Mesenchymal stem cell (in vitro differentiated cells and primary cell): ENCODE measurements at regions not wholly inside any gene's neighbourhood (a gene's known extent, or its start where the extent isn't known, plus 50 kb on each side); places are given as distances from the start of the nearest gene placed in this dataset.

ENCODE experiments used
- DNase-seq: peaks from one replicate; pipeline ENCODE4 v3.0.0-alpha.2; 2013
- H2AFZ ChIP-seq: one replicate; pipeline ENCODE4 v1.6.1; 2013; ENCODE audit warnings: low read depth, mild to moderate bottlenecking, control low read depth, inconsistent platforms, low read length, moderate library complexity
- H2AK5ac ChIP-seq: 2 replicates; pipeline ENCODE4 v1.6.1; 2013; ENCODE audit warnings: low read length, moderate library complexity, mild to moderate bottlenecking, inconsistent platforms; ENCODE audit not compliant: severe bottlenecking
- H2BK120ac ChIP-seq: one replicate; pipeline ENCODE4 v1.6.1; 2013; ENCODE audit warnings: low read depth, mild to moderate bottlenecking, inconsistent platforms, low read length, moderate library complexity
- H2BK12ac ChIP-seq, 2 experiments: one replicate each; pipeline ENCODE4 v1.6.1; 2013; ENCODE audit warnings: inconsistent platforms in 2 of 2, low read length in 2 of 2, mild to moderate bottlenecking in 2 of 2, moderate library complexity in 2 of 2, control low read depth in 1 of 2
- H2BK15ac ChIP-seq: one replicate; pipeline ENCODE4 v1.6.1; 2013; ENCODE audit warnings: mild to moderate bottlenecking, low read depth, inconsistent platforms; ENCODE audit not compliant: poor library complexity, severe bottlenecking
- H2BK5ac ChIP-seq: 2 replicates; pipeline ENCODE4 v1.6.1; 2013; ENCODE audit warnings: low read depth, mild to moderate bottlenecking, low read length, control low read depth, inconsistent platforms; ENCODE audit not compliant: poor library complexity, severe bottlenecking
- H3K14ac ChIP-seq, 2 experiments: one replicate each; pipeline ENCODE4 v1.6.1; 2013; ENCODE audit warnings: inconsistent platforms in 2 of 2, low read length in 2 of 2, control low read depth in 1 of 2, mild to moderate bottlenecking in 1 of 2, moderate library complexity in 1 of 2
- H3K18ac ChIP-seq, 2 experiments: one replicate each; pipeline ENCODE4 v1.6.1; 2013; ENCODE audit warnings: inconsistent platforms in 2 of 2, low read length in 2 of 2, control low read depth in 1 of 2, low read depth in 1 of 2, mild to moderate bottlenecking in 1 of 2
- H3K23ac ChIP-seq, 2 experiments: one replicate each; pipeline ENCODE4 v1.6.1; 2013; ENCODE audit warnings: inconsistent platforms in 2 of 2, low read length in 2 of 2, mild to moderate bottlenecking in 2 of 2, moderate library complexity in 2 of 2, control low read depth in 1 of 2
- H3K27ac ChIP-seq: 2 replicates; pipeline ENCODE4 v1.5.1; 2013; ENCODE audit warnings: mild to moderate bottlenecking, moderate library complexity, low read length, control low read depth, inconsistent platforms; ENCODE audit not compliant: poor library complexity, severe bottlenecking
- H3K27me3 ChIP-seq, 2 experiments: 2 replicates each; pipeline versions ENCODE4 v1.6.1 to v1.7.0; 2013; ENCODE audit warnings: low read length in 2 of 2, mild to moderate bottlenecking in 2 of 2, moderate library complexity in 2 of 2, control low read depth in 1 of 2, inconsistent platforms in 1 of 2; ENCODE audit not compliant: control insufficient read depth in 1 of 2, insufficient read depth in 1 of 2
- H3K36me3 ChIP-seq, 2 experiments: 2 replicates each; pipeline versions ENCODE4 v1.6.1 to v1.7.0; 2013; ENCODE audit warnings: low read length in 2 of 2, control low read depth in 1 of 2, inconsistent platforms in 1 of 2, low read depth in 1 of 2, mild to moderate bottlenecking in 1 of 2; ENCODE audit not compliant: insufficient read depth in 2 of 2, control insufficient read depth in 1 of 2
- H3K4ac ChIP-seq, 2 experiments: one replicate each; pipeline ENCODE4 v1.6.1; 2013; ENCODE audit warnings: inconsistent platforms in 2 of 2, low read length in 2 of 2, mild to moderate bottlenecking in 2 of 2, moderate library complexity in 2 of 2, control low read depth in 1 of 2, low read depth in 1 of 2
- H3K4me1 ChIP-seq: 2 replicates; pipeline ENCODE4 v1.6.1; 2013; ENCODE audit warnings: low read depth, low read length, control low read depth; ENCODE audit not compliant: control insufficient read depth, insufficient read depth
- H3K4me2 ChIP-seq: 2 replicates; pipeline ENCODE4 v1.6.1; 2013; ENCODE audit warnings: low read length, mild to moderate bottlenecking, inconsistent platforms; ENCODE audit not compliant: poor library complexity, severe bottlenecking
- H3K4me3 ChIP-seq, 2 experiments: 2 replicates each; pipeline versions ENCODE4 v1.5.1 to v1.7.0; 2013; ENCODE audit warnings: low read length in 2 of 2, mild to moderate bottlenecking in 2 of 2, control low read depth in 1 of 2, low read depth in 1 of 2; ENCODE audit not compliant: insufficient read depth in 1 of 2
- H3K79me1 ChIP-seq: replicated peaks from 2 replicates; pipeline ENCODE4 v1.6.1; 2013; ENCODE audit warnings: mild to moderate bottlenecking, control low read depth, low read length, inconsistent platforms; ENCODE audit not compliant: poor library complexity, severe bottlenecking
- H3K9ac ChIP-seq: 2 replicates; pipeline ENCODE4 v1.7.0; 2013; ENCODE audit warnings: mild to moderate bottlenecking, low read length, moderate library complexity
- H3K9me3 ChIP-seq: 2 replicates; pipeline ENCODE4 v1.7.0; 2013; ENCODE audit warnings: mild to moderate bottlenecking, low read length; ENCODE audit not compliant: control insufficient read depth
- H4K8ac ChIP-seq: one replicate; pipeline ENCODE4 v1.6.1; 2013; ENCODE audit warnings: inconsistent platforms, mild to moderate bottlenecking, low read length, moderate library complexity
- H4K91ac ChIP-seq: one replicate; pipeline ENCODE4 v1.6.1; 2013; ENCODE audit warnings: mild to moderate bottlenecking, low read length, inconsistent platforms
- WGBS: methylation state at CpG from one replicate; pipeline ENCODE4 v1.1.7; 2013; ENCODE audit warnings: mixed read lengths; 5-methylcytosine and 5-hydroxymethylcytosine counted together

DNA sequence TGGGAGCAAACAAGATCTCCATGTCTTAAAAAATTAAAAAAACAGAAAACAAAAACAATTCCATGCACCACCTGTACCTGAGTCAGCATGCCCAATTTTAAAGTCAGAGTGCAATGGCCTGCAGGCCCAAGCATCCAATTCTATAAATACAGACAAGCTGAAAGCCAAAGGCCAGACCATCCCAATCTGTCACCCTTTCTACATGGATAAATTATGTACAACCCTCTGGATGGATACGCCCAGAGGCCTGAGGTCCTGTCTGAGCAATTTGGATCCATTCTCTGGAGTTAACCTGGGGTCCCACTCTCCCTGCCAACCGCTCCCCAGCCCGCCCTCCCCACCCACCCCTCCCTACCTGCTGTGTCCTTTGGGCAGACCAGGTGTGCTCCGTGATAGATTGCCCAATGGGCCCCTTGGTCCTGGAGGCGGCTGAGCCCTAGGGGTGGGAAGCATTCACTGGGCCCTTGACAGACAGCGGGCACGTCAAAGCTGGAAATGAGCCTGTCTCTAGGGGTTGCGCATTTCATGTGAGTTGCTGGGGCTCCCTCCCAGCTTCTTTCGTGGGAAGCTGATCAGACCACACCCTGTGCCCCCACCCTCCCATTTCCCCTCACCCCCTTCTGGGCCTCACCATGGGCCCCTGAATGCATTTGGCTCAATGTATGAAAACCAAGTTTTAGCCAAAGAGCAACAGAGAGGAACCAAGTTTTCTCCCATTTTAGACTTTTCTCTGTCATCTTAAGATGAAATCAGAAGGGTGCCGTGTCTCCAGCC, 171.3 kb downstream of the BCL11B start:
- H2AFZ ChIP-seq, result no peak overlapping the region
- no peak overlapping the region for H3K4ac ChIP-seq
- peaks cover 13% of the 10 kb centered on the region for H3K9me3 ChIP-seq
- no peaks in the 10 kb centered on the region for H3K27me3 ChIP-seq
- H3K36me3 ChIP-seq, result no peaks in the 10 kb centered on the region
- no peak overlapping the region for H2BK120ac ChIP-seq
- no peak overlapping the region for H3K9ac ChIP-seq
- no peak overlapping the region for H3K23ac ChIP-seq
- H3K4me2 ChIP-seq, result no peak overlapping the region
- no peak overlapping the region for H3K4me3 ChIP-seq
- no peak overlapping the region for H3K18ac ChIP-seq
- H4K91ac ChIP-seq, result no peak overlapping the region
- H2BK5ac ChIP-seq, result no peak overlapping the region
- no peak overlapping the region for H2BK12ac ChIP-seq
- H2AK5ac ChIP-seq, result no peak overlapping the region
- H3K4me1 ChIP-seq, result no peaks in the 10 kb centered on the region
- 72% methylated on average over 8 of the region's 10 CpGs for WGBS
- no peak overlapping the region for H4K8ac ChIP-seq
- no peak for DNase-seq
- H3K79me1 ChIP-seq, result no peaks in the 10 kb centered on the region
- H3K27ac ChIP-seq, result no peak overlapping the region
- no peak overlapping the region for H3K14ac ChIP-seq
- no peak overlapping the region for H2BK15ac ChIP-seq

GRCh38 chr14:99101855-99102461, 170.0 kb downstream of the BCL11B start:
- Histone ChIP-seq H3K27me3 (no peaks in the 10 kb centered on the region), H3K23ac (no peak overlapping the region), H3K4ac (no peak overlapping the region), H4K91ac (no peak overlapping the region), H3K36me3 (no peaks in the 10 kb centered on the region), H3K4me2 (no peak overlapping the region), H3K9me3 (peaks cover 16% of the 10 kb centered on the region), H4K8ac (no peak overlapping the region), H2BK12ac (no peak overlapping the region), H2BK15ac (no peak overlapping the region), H3K9ac (no peak overlapping the region), H3K79me1 (no peaks in the 10 kb centered on the region), H3K4me1 (no peaks in the 10 kb centered on the region), H2BK5ac (no peak overlapping the region), H3K18ac (no peak overlapping the region), H3K14ac (no peak overlapping the region), H3K27ac (no peak overlapping the region), H2BK120ac (no peak overlapping the region), H2AFZ (no peak overlapping the region), H2AK5ac (no peak overlapping the region), H3K4me3 (no peak overlapping the region)
- 81% methylated on average over 5 of the region's 6 CpGs for WGBS
- DNase-seq, result no peak

GRCh38 chr14:99116741-99117295, 155.2 kb downstream of the BCL11B start:
- H3K18ac ChIP-seq, result no peak overlapping the region
- no peak overlapping the region for H2AK5ac ChIP-seq
- H3K4ac ChIP-seq, result no peak overlapping the region
- no peak overlapping the region for H3K23ac ChIP-seq
- no peaks in the 10 kb centered on the region for H3K36me3 ChIP-seq
- no peak overlapping the region for H3K14ac ChIP-seq
- H2BK15ac ChIP-seq, result no peak overlapping the region
- no peak overlapping the region for H3K4me2 ChIP-seq
- no peak overlapping the region for H4K8ac ChIP-seq
- H3K27ac ChIP-seq, result no peak overlapping the region
- WGBS, result 72% methylated on average over 9 of the region's 9 CpGs
- no peak for DNase-seq
- H3K9me3 ChIP-seq, result peaks cover 26% of the 10 kb centered on the region
- no peak overlapping the region for H2AFZ ChIP-seq
- H3K79me1 ChIP-seq, result no peaks in the 10 kb centered on the region
- no peak overlapping the region for H4K91ac ChIP-seq
- no peak overlapping the region for H2BK12ac ChIP-seq
- H2BK120ac ChIP-seq, result no peak overlapping the region
- H3K4me1 ChIP-seq, result no peaks in the 10 kb centered on the region
- no peak overlapping the region for H3K9ac ChIP-seq
- H3K27me3 ChIP-seq, result peaks cover 0 to 52% of the 10 kb centered on the region in 2 experiments
- no peak overlapping the region for H2BK5ac ChIP-seq
- no peak overlapping the region for H3K4me3 ChIP-seq

GRCh38 chr14:99117671-99118045, 154.3 kb downstream of the BCL11B start:
- WGBS, result 92% methylated on average over 11 of the region's 11 CpGs
- Histone ChIP-seq H3K27ac (no peak overlapping the region), H2BK12ac (no peak overlapping the region), H3K4ac (no peak overlapping the region), H3K27me3 (peaks cover 0 to 52% of the 10 kb centered on the region in 2 experiments), H3K9ac (no peak overlapping the region), H3K36me3 (no peaks in the 10 kb centered on the region), H3K9me3 (peaks cover 19% of the 10 kb centered on the region), H2BK120ac (no peak overlapping the region), H3K23ac (no peak overlapping the region), H2AFZ (no peak overlapping the region), H3K79me1 (no peaks in the 10 kb centered on the region), H4K8ac (no peak overlapping the region), H3K4me2 (no peak overlapping the region), H3K18ac (no peak overlapping the region), H4K91ac (no peak overlapping the region), H2BK5ac (no peak overlapping the region), H3K14ac (no peak overlapping the region), H3K4me3 (no peak overlapping the region), H2AK5ac (no peak overlapping the region), H3K4me1 (no peaks in the 10 kb centered on the region), H2BK15ac (no peak overlapping the region)
- DNase-seq, result no peak
